HEK293T (cell line): ENCODE measurements at regions not wholly inside any gene's neighbourhood (a gene's known extent, or its start where the extent isn't known, plus 50 kb on each side); places are given as distances from the start of the nearest gene placed in this dataset.

Experiments used
- CTBP1 ChIP-seq: fragments of 450-650 bp; IDR thresholded peaks from 2 replicates; pipeline ENCODE4 v1.6.1; 2016; ENCODE audit warnings: borderline replicate concordance
- FOXA1 ChIP-seq: fragments of 450-650 bp; IDR thresholded peaks from 2 replicates; pipeline ENCODE4 v1.6.1; 2016; ENCODE audit warnings: mild to moderate bottlenecking
- FOXK2 ChIP-seq: fragments of 450-650 bp; IDR thresholded peaks from 2 replicates; pipeline ENCODE4 v1.6.1; 2016; ENCODE audit warnings: mild to moderate bottlenecking
- L3MBTL2 ChIP-seq: fragments of 450-650 bp; conservative IDR thresholded peaks from 2 replicates; pipeline ENCODE4 v1.6.1; 2016; ENCODE audit warnings: mild to moderate bottlenecking
- LEF1 ChIP-seq: fragments of 450-650 bp; IDR thresholded peaks from 2 replicates; pipeline ENCODE4 v1.6.1; 2017; ENCODE audit warnings: mild to moderate bottlenecking, borderline replicate concordance
- SP1 ChIP-seq: fragments of 450-650 bp; IDR thresholded peaks from 2 replicates; pipeline ENCODE4 v1.6.1; 2017
- TARDBP ChIP-seq: fragments of 450-650 bp; IDR thresholded peaks from 2 replicates; pipeline ENCODE4 v1.6.1; 2016

DNA sequence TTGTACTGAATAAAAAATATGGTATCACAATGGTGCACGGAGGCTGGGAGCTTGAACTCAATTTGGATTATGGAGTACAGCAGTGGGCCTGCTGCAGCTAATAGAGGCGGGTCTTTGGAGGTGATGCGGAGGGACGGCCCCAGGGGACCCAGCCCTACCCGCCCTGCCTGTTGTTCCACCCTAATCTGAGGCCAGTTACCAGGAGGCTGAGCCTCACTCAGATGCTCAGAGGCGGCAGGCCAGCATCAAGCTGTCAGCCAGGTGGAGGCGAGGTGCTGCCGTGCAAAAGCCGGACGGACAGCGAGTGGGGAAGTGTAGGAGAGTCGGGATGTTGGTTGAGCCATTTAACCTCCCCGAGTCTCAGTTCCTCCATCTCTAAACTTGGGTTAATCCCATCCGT lies 218.5 kb upstream of the RGMA start:
- TF ChIP-seq TARDBP (no peak), LEF1 (no peak), SP1 (no peak), FOXK2 (no peak), CTBP1 (no peak), L3MBTL2 (no peak), FOXA1 (no peak)
